AG09309 (cell line): ENCODE measurements at regions not wholly inside any gene's neighbourhood (a gene's known extent, or its start where the extent isn't known, plus 50 kb on each side); places are given as distances from the start of the nearest gene placed in this dataset.

Experiments used
- DNase-seq: peaks from one replicate; pipeline ENCODE4 v3.0.0-alpha.2; 2010; ENCODE audit warnings: low read depth
- H3K4me3 ChIP-seq: 2 replicates; pipeline ENCODE4 v1.5.1; 2011; ENCODE audit warnings: mild to moderate bottlenecking, low read depth, low read length, moderate library complexity; ENCODE audit not compliant: control insufficient read depth
- TF ChIP-seq, protein P1 (sequence below): IDR thresholded peaks from 2 replicates; pipeline ENCODE4 v1.5.1; 2011; ENCODE audit warnings: mild to moderate bottlenecking, low read depth, low read length, inconsistent platforms; ENCODE audit not compliant: insufficient read depth, control insufficient read depth; ENCODE audit errors: missing control alignments

GRCh38 chr6:11331111-11331510, 98.6 kb upstream of the NEDD9 start:
- no peak for DNase-seq
- H3K4me3 ChIP-seq = no peak overlapping the region
- TF ChIP-seq, protein P1, sequence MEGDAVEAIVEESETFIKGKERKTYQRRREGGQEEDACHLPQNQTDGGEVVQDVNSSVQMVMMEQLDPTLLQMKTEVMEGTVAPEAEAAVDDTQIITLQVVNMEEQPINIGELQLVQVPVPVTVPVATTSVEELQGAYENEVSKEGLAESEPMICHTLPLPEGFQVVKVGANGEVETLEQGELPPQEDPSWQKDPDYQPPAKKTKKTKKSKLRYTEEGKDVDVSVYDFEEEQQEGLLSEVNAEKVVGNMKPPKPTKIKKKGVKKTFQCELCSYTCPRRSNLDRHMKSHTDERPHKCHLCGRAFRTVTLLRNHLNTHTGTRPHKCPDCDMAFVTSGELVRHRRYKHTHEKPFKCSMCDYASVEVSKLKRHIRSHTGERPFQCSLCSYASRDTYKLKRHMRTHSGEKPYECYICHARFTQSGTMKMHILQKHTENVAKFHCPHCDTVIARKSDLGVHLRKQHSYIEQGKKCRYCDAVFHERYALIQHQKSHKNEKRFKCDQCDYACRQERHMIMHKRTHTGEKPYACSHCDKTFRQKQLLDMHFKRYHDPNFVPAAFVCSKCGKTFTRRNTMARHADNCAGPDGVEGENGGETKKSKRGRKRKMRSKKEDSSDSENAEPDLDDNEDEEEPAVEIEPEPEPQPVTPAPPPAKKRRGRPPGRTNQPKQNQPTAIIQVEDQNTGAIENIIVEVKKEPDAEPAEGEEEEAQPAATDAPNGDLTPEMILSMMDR = no peak

GRCh38 chr6:11330413-11330760, 97.9 kb upstream of the NEDD9 start:
- H3K4me3 ChIP-seq = no peak overlapping the region
- TF ChIP-seq, protein P1 = no peak
- no peak for DNase-seq

- TF ChIP-seq, protein P1 = no peak
These were observed 97.4 kb upstream of the NEDD9 start for GRCh38 chr6:11329726-11330412.

DNA sequence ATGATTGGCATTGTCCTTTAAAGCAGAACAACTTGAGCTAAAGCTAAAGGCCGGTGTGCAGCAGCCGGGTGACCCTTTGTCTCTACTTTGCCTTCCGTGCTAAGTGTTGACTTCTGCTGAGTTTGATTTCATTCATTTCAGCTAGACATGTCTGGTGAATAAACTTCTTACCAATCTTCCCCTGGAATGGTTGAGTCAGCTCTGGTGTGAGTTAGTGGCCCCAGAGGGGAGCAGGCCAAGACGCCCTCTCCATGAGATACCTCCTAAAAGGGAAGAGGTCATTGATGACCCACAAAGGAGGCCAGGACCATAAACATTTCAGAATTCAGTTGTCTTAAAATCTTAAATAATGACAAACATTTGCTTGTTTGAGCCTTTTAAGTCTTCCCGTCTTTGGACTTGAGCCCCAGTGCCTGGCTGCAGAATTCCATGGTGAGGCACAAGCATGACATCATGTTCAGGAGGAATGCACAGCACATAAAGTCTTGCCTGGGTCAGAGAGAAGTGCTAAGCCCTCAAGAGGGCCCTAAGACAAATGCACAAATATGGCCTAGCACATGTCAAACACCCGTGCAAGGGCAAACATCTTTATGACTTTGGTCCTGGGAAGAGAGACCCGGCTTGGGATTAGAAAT, 96.3 kb upstream of the NEDD9 start:
- TF ChIP-seq, protein P1 = no peak
- DNase-seq = peak; percentile 33
- H3K4me3 ChIP-seq = no peak overlapping the region

More at GRCh38 chr6:11329726-11330412, 97.4 kb upstream of the NEDD9 start:
- DNase-seq = no peak
- no peak overlapping the region for H3K4me3 ChIP-seq

GRCh38 chr6:11327961-11328360, 95.5 kb upstream of the NEDD9 start:
- DNase-seq = no peak
- TF ChIP-seq, protein P1 = no peak
- no peak overlapping the region for H3K4me3 ChIP-seq

DNA sequence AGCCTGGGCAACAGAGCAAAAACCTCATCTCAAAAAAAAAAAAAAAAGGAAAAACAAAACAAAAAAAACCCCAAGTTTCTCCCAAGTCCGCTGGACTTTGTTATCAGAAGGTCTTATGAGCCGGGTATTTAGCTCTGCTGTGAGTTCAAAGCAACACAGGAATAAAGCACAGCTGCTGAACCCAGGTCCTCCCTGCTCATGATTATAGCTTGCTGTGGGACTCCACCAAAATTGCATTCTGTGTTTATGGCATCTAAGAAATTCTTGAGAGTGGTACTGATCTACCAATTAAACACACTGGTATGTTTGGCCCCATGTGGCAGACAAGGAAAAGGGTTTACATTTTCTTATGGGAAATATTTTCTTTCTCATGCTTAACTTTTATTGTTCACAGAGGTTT, 93.6 kb upstream of the NEDD9 start:
- no peak overlapping the region for H3K4me3 ChIP-seq
- no peak for DNase-seq
- TF ChIP-seq, protein P1 = no peak

- DNase-seq = no peak
- no peak overlapping the region for H3K4me3 ChIP-seq
- TF ChIP-seq, protein P1 = no peak
These were observed 92.1 kb upstream of the NEDD9 start for GRCh38 chr6:11324453-11325015.
